Karpas-422 (cell line): ENCODE measurements at regions not wholly inside any gene's neighbourhood (a gene's known extent, or its start where the extent isn't known, plus 50 kb on each side); places are given as distances from the start of the nearest gene placed in this dataset.

Experiments used
- DNase-seq: peaks from one replicate; pipeline ENCODE4 v3.0.0-alpha.2; 2015
- H2AFZ ChIP-seq: fragments of 200-600 bp; sonication (generic); 2 replicates; pipeline ENCODE4 v1.6.1; 2014; ENCODE audit warnings: antibody characterized with exemption, low read length, mixed read lengths
- H3K27ac ChIP-seq: fragments of 200-600 bp; sonication (generic); 2 replicates; pipeline ENCODE4 v1.5.1; 2014; ENCODE audit warnings: mild to moderate bottlenecking, low read length, moderate library complexity
- H3K27me3 ChIP-seq: fragments of 200-600 bp; sonication (generic); 2 replicates; pipeline ENCODE4 v1.6.1; 2014; ENCODE audit warnings: low read length, mixed read lengths
- H3K36me3 ChIP-seq: fragments of 200-600 bp; sonication (generic); 2 replicates; pipeline ENCODE4 v1.6.1; 2014; ENCODE audit warnings: low read length, mixed read lengths; ENCODE audit not compliant: insufficient read depth
- H3K4me1 ChIP-seq: fragments of 200-600 bp; sonication (generic); 2 replicates; pipeline ENCODE4 v1.6.1; 2014; ENCODE audit warnings: mild to moderate bottlenecking, low read length, mixed read lengths
- H3K4me2 ChIP-seq: fragments of 200-600 bp; sonication (generic); 2 replicates; pipeline ENCODE4 v1.6.1; 2014; ENCODE audit warnings: low read length, low read depth, mild to moderate bottlenecking; ENCODE audit not compliant: poor library complexity, severe bottlenecking
- H3K4me3 ChIP-seq: fragments of 200-600 bp; sonication (generic); 2 replicates; pipeline ENCODE4 v1.5.1; 2014; ENCODE audit warnings: mild to moderate bottlenecking, antibody characterized with exemption, low read length, mixed read lengths
- H3K79me2 ChIP-seq: fragments of 200-600 bp; sonication (generic); 2 replicates; pipeline ENCODE4 v1.6.1; 2014; ENCODE audit warnings: mild to moderate bottlenecking, low read length, mixed read lengths
- H3K9ac ChIP-seq: fragments of 200-600 bp; sonication (generic); 2 replicates; pipeline ENCODE4 v1.6.0; 2014; ENCODE audit warnings: low read length
- H3K9me2 ChIP-seq: fragments of 200-600 bp; sonication (generic), shearing (Covaris generic); replicated peaks from 2 replicates; pipeline ENCODE4 v1.6.0; 2014; ENCODE audit warnings: mild to moderate bottlenecking, low read length, moderate library complexity; ENCODE audit not compliant: insufficient read depth
- H3K9me3 ChIP-seq: fragments of 300-700, 200-600 bp; sonication (generic); 2 replicates; pipeline ENCODE4 v1.6.1; 2014; ENCODE audit warnings: low read length, mixed read lengths
- H4K20me1 ChIP-seq: fragments of 200-600 bp; sonication (generic); 2 replicates; pipeline ENCODE4 v1.6.1; 2014; ENCODE audit warnings: mild to moderate bottlenecking, antibody characterized with exemption, low read length, low read depth; ENCODE audit not compliant: insufficient read depth

DNA sequence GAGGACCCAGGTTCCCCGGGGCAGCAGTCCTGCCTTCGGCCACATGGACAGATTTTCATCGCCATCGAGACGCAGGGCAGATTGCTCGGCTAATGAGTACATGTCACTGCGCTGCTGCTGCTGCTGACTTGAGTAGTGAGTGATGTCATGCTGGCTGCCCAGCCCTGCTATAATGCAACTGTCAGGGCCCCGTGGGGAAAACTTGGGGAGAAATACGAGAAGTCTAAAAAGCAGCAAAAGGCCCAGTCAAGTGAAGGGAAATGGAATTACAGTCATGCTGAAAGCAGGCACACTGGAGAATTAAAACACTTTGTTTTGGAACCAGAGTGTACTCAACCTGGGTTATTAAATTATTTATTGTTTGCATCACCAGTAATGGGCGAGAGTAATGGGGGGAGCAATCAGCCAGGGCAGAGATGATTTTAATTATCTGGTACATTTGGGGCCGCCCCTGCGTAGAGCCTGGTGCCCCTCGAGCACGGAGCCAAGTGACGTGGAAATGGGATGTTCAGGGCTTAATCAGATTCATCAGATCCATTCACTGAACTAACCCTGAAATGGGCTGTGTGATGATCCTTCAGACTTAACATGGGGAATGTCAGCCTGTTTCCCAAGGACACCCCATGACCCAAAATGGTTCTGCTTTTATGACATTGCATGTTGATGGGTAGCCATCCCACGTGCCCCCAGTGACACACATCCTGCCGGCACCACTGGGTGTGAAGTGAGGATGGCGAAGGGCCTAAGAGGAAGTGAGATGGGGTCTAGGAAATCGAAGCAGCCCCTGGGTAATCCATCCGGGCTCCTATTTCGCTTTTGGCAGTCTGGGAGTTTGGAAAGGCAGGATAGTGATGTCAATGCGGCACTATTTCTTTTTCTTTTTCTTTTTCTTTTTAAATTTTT, 241.6 kb upstream of the CADM1 start:
- no peaks in the 10 kb centered on the region for H3K79me2 ChIP-seq
- no peak overlapping the region for H2AFZ ChIP-seq
- H3K4me2 ChIP-seq, result no peak overlapping the region
- H3K36me3 ChIP-seq, result no peaks in the 10 kb centered on the region
- no peaks in the 10 kb centered on the region for H3K27me3 ChIP-seq
- no peak for DNase-seq
- no peak overlapping the region for H3K9ac ChIP-seq
- no peak overlapping the region for H3K27ac ChIP-seq
- H3K4me3 ChIP-seq, result no peak overlapping the region
- no peaks in the 10 kb centered on the region for H3K4me1 ChIP-seq
- H3K9me3 ChIP-seq, result no peaks in the 10 kb centered on the region
- H4K20me1 ChIP-seq, result no peaks in the 10 kb centered on the region
- H3K9me2 ChIP-seq, result no peaks in the 10 kb centered on the region

DNA sequence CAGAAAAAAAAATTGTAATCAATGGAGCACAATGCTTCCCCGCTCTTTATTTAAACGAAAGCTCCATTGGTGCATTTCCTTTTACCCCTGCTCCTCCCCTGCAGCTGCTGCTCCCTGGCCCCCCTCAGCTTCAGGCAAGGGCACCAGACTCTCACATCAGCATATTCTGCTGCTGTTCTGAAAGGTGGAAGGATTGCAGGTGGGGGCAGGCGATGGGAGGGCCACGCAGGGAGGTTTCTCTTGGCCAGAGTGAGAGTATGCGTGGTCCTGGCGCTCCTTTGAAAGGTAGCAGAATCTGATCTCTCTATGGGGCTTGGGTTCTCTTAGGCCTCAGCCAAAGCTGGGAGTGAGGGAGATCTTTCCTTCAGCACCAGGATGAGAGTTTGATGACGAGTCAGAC, 240.9 kb upstream of the CADM1 start:
- Histone ChIP-seq H3K27me3 (no peaks in the 10 kb centered on the region), H3K79me2 (no peaks in the 10 kb centered on the region), H3K27ac (no peak overlapping the region), H3K4me2 (no peak overlapping the region), H3K36me3 (no peaks in the 10 kb centered on the region), H3K4me3 (no peak overlapping the region), H3K4me1 (no peaks in the 10 kb centered on the region), H3K9ac (no peak overlapping the region), H3K9me3 (no peaks in the 10 kb centered on the region), H3K9me2 (no peaks in the 10 kb centered on the region), H4K20me1 (no peaks in the 10 kb centered on the region), H2AFZ (no peak overlapping the region)
- DNase-seq, result no peak

DNA sequence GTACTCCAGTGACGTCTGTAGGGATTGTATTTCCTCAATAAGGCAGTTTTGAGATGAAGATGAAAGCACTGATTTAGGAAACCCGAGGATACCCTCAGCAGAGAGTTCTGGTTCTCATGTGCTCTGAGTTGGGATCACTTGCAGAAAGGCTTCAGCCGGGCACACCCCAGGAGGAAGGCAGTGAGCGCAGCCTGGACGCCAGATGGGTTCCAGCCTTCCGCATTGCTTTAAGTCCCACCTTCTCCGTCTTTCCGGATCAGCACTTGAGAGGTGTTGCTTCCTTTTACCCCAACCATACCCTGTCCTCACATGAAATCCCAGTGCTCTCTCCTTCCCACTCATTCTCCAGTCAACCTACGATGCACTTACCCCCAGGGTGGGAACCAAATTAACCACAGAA, 239.5 kb upstream of the CADM1 start:
- Histone ChIP-seq H2AFZ (no peak overlapping the region), H4K20me1 (no peaks in the 10 kb centered on the region), H3K4me1 (no peaks in the 10 kb centered on the region), H3K27ac (no peak overlapping the region), H3K36me3 (no peaks in the 10 kb centered on the region), H3K9me3 (no peaks in the 10 kb centered on the region), H3K27me3 (no peaks in the 10 kb centered on the region), H3K9ac (no peak overlapping the region), H3K9me2 (no peaks in the 10 kb centered on the region), H3K4me2 (no peak overlapping the region), H3K79me2 (no peaks in the 10 kb centered on the region), H3K4me3 (no peak overlapping the region)
- no peak for DNase-seq

DNA sequence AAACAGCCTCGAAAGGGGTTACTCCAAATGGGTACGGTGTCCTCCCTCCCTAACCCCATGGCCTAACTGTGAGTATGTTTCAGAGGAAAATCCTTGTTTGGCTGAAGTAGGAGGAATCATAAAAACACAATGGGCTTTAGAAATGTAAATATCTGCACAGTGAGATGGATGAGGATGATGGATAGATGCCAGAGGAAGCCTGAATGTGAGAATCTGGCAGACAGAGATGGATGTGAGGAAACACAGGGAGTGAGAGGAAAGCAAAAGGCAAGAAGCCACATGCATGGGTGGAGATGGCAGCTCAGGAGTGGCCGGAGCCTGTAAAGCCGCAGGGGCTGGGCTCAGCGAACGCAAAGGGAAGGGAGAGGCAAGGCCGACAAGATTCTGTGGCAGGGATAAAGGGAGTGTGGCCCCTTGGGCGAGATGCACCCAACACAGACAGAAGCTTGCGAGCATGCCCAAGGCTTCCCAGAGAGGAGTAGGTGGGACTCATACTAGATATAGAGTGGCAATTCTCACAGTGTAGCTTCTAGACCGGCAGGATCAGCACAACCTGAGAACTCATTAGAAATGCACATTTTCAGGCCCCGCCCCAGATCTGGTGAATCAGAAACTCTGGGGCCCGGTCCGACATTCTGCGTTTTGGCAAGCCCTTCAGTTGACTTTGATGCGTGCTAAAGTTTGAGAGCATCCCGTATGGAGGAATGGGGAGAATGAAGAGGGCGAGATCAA, 237.3 kb upstream of the CADM1 start:
- H3K9me2 ChIP-seq, result no peaks in the 10 kb centered on the region
- no peak overlapping the region for H3K4me3 ChIP-seq
- H3K27me3 ChIP-seq, result no peaks in the 10 kb centered on the region
- no peak overlapping the region for H3K27ac ChIP-seq
- no peaks in the 10 kb centered on the region for H4K20me1 ChIP-seq
- no peaks in the 10 kb centered on the region for H3K79me2 ChIP-seq
- H3K9ac ChIP-seq, result no peak overlapping the region
- no peaks in the 10 kb centered on the region for H3K9me3 ChIP-seq
- no peak for DNase-seq
- no peaks in the 10 kb centered on the region for H3K36me3 ChIP-seq
- no peak overlapping the region for H3K4me2 ChIP-seq
- H3K4me1 ChIP-seq, result no peaks in the 10 kb centered on the region
- no peak overlapping the region for H2AFZ ChIP-seq

DNA sequence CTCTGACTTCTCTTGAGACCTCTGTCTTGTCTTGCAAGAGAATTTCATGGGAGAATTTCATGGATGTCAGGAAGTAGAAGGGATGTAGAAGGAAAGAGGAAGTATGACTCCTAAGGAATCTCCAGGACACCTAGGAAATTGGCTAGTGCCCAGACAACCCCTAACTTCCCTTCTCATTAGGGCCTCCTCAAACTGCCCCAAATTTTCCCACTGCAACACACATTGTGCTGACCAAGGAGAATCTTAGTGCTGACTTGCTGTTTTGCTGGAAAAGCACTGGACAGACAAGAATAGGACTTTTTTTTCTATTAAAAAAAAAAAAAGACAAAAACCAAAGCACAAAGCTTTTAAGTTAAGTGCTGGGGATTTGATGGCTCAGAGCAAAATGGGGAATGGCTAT, 236.1 kb upstream of the CADM1 start:
- Histone ChIP-seq H4K20me1 (no peaks in the 10 kb centered on the region), H3K27ac (no peak overlapping the region), H3K9ac (no peak overlapping the region), H3K9me2 (no peaks in the 10 kb centered on the region), H3K79me2 (no peaks in the 10 kb centered on the region), H3K9me3 (no peaks in the 10 kb centered on the region), H3K4me2 (no peak overlapping the region), H3K27me3 (no peaks in the 10 kb centered on the region), H3K4me3 (no peak overlapping the region), H2AFZ (no peak overlapping the region), H3K36me3 (no peaks in the 10 kb centered on the region), H3K4me1 (no peaks in the 10 kb centered on the region)
- DNase-seq, result no peak

DNA sequence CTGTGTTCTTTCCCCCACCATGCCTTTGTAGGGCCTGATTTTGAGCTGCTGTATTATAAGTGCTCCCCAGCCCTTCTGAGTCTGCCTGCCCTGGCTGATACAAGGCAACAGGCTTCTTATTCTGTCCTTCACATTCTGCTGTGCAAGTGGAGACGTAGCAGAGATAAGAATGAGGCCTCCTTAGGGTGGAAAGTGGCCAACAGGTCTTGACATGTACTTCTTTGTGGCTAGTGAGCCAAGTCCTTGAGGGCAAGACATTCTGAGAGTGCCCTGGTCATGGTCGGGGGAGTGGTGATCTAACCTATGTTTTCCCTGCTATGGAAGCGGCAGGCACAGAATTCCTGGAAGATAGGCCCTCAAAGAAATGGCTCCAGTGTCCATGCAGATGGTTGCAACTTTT, 235.7 kb upstream of the CADM1 start:
- Histone ChIP-seq H4K20me1 (no peaks in the 10 kb centered on the region), H3K4me1 (no peaks in the 10 kb centered on the region), H3K9me2 (no peaks in the 10 kb centered on the region), H3K27me3 (no peaks in the 10 kb centered on the region), H3K27ac (no peak overlapping the region), H2AFZ (no peak overlapping the region), H3K79me2 (no peaks in the 10 kb centered on the region), H3K9ac (no peak overlapping the region), H3K4me2 (no peak overlapping the region), H3K9me3 (no peaks in the 10 kb centered on the region), H3K36me3 (no peaks in the 10 kb centered on the region), H3K4me3 (no peak overlapping the region)
- DNase-seq, result no peak

DNA sequence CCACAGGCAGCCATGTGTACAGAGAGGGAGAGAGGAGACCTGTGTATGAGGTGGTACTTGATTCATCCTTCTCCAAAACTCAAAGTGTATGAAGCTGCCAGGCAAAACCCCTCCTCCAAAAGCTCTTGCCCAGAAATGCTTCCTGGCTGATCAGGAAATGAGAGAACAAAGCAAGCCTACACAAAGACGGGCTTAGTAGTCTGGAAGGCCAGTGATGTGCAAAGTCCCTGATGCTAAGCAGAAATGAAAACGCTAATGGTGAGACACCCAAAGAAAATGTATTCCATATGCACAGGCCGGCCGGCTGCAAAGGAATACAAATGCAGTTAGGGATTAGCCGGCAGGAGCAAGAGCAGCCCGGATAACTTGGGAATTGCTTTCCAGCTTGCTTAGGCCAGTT, 234.9 kb upstream of the CADM1 start:
- no peak overlapping the region for H3K9ac ChIP-seq
- no peaks in the 10 kb centered on the region for H4K20me1 ChIP-seq
- no peaks in the 10 kb centered on the region for H3K9me2 ChIP-seq
- H3K4me3 ChIP-seq, result no peak overlapping the region
- H3K27me3 ChIP-seq, result no peaks in the 10 kb centered on the region
- H3K9me3 ChIP-seq, result no peaks in the 10 kb centered on the region
- no peaks in the 10 kb centered on the region for H3K4me1 ChIP-seq
- H3K79me2 ChIP-seq, result no peaks in the 10 kb centered on the region
- H3K27ac ChIP-seq, result no peak overlapping the region
- H3K36me3 ChIP-seq, result no peaks in the 10 kb centered on the region
- H3K4me2 ChIP-seq, result no peak overlapping the region
- no peak overlapping the region for H2AFZ ChIP-seq
- DNase-seq, result no peak

DNA sequence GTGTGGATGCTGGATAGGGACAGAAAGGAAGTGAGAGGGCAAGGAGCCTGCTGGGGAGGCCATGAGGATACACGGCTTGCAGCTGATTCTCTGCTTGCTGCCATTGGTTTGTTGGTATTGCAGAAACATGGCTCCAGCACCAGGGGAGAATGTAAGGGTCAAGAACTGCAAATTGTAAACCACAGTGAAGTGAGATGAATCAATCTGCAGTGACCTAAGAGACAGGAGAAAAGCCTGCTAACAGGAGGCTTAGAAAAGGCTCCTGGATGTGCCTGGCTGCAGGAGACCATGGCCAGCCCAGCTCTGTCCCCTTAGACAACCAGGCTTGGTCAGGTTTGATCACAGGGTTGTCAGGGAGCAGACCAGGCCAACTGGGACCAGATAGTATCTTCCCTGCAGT, 233.7 kb upstream of the CADM1 start:
- H3K27ac ChIP-seq, result no peak overlapping the region
- H3K4me3 ChIP-seq, result no peak overlapping the region
- H3K4me2 ChIP-seq, result no peak overlapping the region
- H3K36me3 ChIP-seq, result no peaks in the 10 kb centered on the region
- DNase-seq, result no peak
- no peaks in the 10 kb centered on the region for H3K79me2 ChIP-seq
- no peak overlapping the region for H3K9ac ChIP-seq
- H3K27me3 ChIP-seq, result no peaks in the 10 kb centered on the region
- no peaks in the 10 kb centered on the region for H3K4me1 ChIP-seq
- H3K9me2 ChIP-seq, result no peaks in the 10 kb centered on the region
- H4K20me1 ChIP-seq, result no peaks in the 10 kb centered on the region
- no peaks in the 10 kb centered on the region for H3K9me3 ChIP-seq
- H2AFZ ChIP-seq, result no peak overlapping the region
